Hindlimb muscle (tissue), 1 donor: ENCODE measurements at regions not wholly inside any gene's neighbourhood (a gene's known extent, or its start where the extent isn't known, plus 50 kb on each side); places are given as distances from the start of the nearest gene placed in this dataset.
A peak's percentile ranks its signal among the peaks of the same experiment; 100 is the strongest.

Source experiments
- DNase-seq: peaks from one replicate; pipeline ENCODE4 v3.0.0-alpha.2; 2013

DNA sequence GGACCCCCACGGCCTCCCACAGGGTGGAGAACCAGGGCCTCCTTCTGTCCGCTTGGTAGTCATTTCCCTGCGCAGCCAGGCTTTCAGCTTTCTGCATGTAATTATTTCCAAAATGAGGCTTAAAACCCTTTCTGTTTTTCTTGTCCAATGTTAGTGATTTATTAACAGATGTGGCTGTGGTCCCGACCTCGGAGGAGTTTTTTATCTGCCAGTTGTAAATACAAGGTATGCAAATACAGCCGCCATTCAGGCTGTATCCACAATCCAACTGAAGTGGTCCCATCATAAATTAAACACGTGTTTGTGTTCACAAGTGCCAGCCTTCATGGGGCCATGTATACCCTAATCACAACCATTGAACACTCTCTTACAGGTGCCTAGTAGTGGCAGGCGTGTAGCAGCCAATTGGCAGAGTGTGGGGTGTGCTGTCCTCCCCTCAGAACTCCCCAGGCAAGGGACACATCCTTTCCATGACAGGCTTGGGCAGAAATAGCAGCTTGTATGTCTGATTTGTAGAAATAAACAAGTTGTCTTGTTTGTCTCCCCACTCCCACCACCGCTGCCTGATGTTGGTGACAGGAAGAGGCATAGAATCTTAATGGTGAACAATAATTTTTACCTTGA, 251.3 kb upstream of the MKI67 start:
- DNase-seq = no peak

- no peak for DNase-seq
Observed at GRCh38 chr10:128377988-128378387, 251.8 kb upstream of the MKI67 start.

- no peak for DNase-seq
Observed at GRCh38 chr10:128380946-128381345, 254.7 kb upstream of the MKI67 start.

- DNase-seq = no peak
Observed at GRCh38 chr10:128382225-128382624, 256.0 kb upstream of the MKI67 start.

- DNase-seq = no peak
Observed at GRCh38 chr10:128384831-128385230, 258.6 kb upstream of the MKI67 start.

- DNase-seq = no peak
Observed at GRCh38 chr10:128386231-128386630, 260.0 kb upstream of the MKI67 start.

- no peak for DNase-seq
Observed at GRCh38 chr10:128386816-128387604, 260.8 kb upstream of the MKI67 start.

GRCh38 chr10:128390596-128390995, 264.4 kb upstream of the MKI67 start:
- no peak for DNase-seq

DNA sequence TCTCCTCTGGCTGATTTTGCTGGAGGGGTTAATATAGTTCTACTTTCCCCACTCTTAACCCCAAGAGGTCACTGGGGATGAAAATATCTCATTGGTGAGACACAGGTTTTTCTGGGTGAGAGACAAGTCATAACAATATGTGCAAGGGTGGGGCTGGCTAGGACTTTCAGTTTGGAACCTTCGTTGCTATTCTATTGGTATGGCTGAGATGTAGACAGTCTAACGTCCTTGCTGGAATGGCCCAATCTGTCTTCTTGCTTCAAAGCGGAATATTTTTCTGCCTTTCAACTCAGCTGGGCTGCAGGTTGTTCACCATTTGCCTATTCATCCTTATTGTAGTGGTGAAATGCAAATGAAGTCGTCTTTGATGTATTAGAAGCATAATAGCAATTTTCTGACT, 267.3 kb upstream of the MKI67 start:
- no peak for DNase-seq

DNA sequence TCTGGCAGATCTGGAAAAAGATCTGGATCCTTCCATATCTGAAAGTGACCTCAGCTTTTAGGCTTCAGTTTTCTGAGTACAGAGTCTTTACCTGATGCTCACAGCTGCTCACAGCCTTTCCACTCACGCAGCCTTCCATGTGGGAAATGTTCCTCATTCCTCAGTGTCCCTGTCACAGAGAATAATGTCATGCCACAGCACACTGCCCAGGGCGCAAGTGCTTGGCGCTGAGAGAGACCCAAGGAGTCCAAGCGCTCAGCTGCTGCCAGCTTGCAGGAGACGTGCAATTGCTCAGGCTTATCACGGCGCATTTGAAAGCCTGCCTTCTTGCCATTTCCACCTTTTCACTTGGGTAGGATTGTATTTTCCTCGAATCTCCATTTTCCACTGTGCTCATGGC, 271.9 kb upstream of the MKI67 start:
- no peak for DNase-seq

GRCh38 chr10:128398999-128399398, 272.8 kb upstream of the MKI67 start:
- no peak for DNase-seq

DNA sequence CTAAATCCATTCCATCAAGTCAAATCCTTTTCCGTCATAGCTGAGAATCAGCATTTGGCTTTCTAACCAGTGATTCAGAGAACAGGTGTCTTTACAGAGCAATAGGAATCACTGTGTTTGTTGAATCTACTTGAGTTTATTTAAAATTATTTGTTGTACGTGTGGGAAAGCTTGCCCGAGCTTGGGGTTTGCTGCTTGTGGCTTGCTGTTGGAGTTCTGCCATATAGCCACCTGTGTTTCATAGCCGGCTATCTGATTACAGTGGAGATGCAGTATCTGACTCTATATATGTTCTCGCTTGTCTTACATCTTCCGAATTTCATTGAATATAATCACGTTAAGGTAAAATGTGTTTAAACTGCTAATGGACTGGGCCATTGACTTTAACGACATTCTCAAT, 274.3 kb upstream of the MKI67 start:
- DNase-seq = no peak

DNA sequence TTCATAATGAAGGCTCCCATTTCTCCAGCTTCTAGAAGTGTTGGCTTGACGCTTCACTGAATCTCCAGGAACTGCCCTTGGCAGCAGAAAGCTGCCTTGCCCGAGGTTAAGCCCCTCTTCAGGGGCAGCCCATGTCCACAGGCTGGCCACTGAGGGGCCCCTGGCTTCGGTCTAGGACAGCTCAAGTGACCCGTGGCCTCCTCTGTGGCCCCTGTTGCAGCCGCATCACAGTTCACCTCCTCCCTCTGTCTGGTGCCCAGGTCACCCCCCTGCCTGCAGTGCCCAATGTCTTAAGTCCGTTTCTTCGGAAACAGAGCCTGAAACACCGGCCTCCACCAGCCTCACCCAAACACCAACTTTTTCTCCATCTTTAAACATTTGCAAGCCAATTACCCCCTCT, 279.2 kb upstream of the MKI67 start:
- no peak for DNase-seq

GRCh38 chr10:128411643-128412042, 285.4 kb upstream of the MKI67 start:
- DNase-seq = no peak

DNA sequence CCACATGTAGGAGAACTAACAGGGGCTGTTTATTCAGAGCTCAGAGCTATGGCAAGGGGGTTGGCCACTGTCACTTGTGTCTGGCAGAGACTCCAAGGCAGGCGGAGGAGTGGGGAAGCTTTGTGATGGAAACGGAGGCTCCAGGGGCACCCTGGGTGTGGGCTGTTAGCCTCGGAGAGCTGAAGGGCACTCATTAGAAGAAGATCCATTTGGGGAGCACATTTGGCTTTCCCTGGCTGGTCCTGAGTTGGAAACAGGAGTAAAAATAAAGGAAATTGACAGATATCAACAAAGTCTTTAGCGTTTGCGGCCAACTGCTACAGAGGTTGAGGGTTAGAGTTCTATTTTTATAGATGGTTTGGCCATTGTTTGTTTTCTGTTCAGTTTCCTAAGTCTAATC, 288.3 kb upstream of the MKI67 start:
- no peak for DNase-seq

DNA sequence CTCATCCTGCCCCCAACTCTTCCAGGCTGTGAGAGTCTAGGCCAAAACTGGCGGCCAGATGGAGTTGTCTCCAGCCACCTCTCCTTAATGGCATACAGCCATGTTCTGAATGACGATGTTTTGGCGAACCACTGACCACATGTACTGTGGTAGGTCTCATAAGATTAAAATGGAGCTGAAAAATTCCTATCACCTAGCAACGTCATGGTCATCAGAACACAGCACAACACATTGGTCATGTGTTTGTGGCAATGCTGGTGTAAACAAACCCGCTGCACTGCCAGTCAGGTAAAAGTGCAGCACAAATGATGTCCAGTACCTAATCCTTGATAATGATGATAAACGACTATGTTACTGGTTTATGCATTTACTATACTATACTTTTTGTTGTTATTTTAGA, 290.0 kb upstream of the MKI67 start:
- no peak for DNase-seq

DNA sequence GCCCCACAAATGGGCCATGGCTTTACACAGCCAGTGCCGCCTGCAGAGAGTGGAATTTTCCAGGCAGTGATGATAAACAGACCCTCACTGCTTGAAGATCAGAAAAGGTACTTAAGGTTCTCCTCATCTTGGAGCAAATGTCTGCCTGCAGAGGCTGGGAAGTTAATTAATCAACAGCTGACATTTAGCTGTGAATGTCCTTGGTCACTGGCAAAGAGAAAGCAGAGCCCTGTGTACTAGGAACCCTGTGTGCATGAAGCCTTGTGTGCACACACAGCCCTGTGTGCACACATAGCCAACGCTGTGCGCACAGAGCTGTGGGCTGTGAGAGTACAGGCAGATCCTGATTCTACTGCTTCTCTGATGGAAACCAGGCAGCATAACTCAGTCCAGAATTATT, 291.6 kb upstream of the MKI67 start:
- no peak for DNase-seq

GRCh38 chr10:128418819-128419218, 292.6 kb upstream of the MKI67 start:
- no peak for DNase-seq

- DNase-seq = no peak
Observed at GRCh38 chr10:128419466-128420019, 293.3 kb upstream of the MKI67 start.

- no peak for DNase-seq
Observed at GRCh38 chr10:128420623-128421022, 294.4 kb upstream of the MKI67 start.

- peak; percentile 24 for DNase-seq
Observed at GRCh38 chr10:128421371-128422160, 295.3 kb upstream of the MKI67 start.

DNA sequence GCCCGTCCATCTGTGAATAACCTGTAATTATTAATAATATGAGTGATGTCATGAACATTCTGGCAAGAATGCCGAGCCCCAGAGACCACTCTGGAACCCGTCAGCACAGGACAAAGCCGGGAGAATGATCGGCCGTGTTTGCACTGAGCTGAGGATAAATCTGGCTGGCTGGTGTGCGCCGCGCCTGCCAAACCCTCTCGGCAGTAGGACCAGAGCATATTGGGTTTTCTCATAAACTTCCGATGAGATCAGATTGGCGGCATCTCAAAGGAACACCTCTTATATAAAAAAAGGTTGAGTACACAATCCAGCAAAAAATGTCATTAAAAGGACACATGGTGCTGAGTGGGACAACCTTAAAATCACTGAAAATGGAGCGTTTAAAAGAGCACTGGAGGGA, 296.0 kb upstream of the MKI67 start:
- DNase-seq = peak; percentile 48

DNA sequence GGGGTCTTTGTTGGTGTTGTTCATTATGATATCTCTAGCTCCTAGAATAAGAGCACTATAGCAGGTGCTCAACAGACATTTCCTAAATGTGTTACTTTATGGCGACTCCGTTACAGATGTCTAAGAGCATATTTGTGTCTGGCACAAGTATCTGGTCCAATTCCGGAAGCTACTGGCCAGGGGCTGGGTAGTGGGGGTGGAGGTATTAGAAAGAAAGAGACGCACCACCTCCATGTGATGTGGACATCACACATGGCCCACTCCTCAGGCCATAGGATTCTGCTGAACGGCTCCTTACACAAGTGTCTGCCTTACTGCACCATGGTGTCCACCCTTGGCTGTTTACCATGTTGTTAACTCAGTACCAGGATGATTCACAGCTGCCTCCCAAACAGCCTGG, 296.8 kb upstream of the MKI67 start:
- DNase-seq = no peak
